ENCODE measurements at regions not wholly inside any gene's neighbourhood (a gene's known extent, or its start where the extent isn't known, plus 50 kb on each side); places are given as distances from the start of the nearest gene placed in this dataset.

- TF ChIP-seq CTCF (IDR thresholded peaks at IDR 0.05 in 4 of 5, conservative IDR thresholded peaks at IDR 0.05 in 1 of 5) = no peak
- TF ChIP-seq POLR2A (IDR thresholded peaks at IDR 0.05) = no peak
These were observed 602.2 kb downstream of the UQCRFS1 start for GRCh38 chr19:28610731-28611130.

Measured in gastrocnemius medialis (tissue), 4 donors.